T47D (cell line): ENCODE measurements at regions not wholly inside any gene's neighbourhood (a gene's known extent, or its start where the extent isn't known, plus 50 kb on each side); places are given as distances from the start of the nearest gene placed in this dataset.
"Not testable (repeated sequence)": the region's sequence is repeated elsewhere in the genome, so short reads cannot be mapped to it uniquely, and the experiment has no call there.

Source experiments
- DNase-seq, 2 experiments: peaks; one replicate each; pipeline versions ENCODE4 v3.0.0 to v3.0.0-alpha.2; 2011 to 2012; ENCODE audit warnings: low read depth in 1 of 2, low spot score in 1 of 2
- JUND ChIP-seq: IDR thresholded peaks from 2 replicates; pipeline ENCODE4 v1.6.1; 2012; ENCODE audit warnings: low read depth
- in situ Hi-C: cut with HindIII; loops from 2 replicates; pipeline ENCODE4 v1.10.0; 2016; ENCODE audit warnings: low sequenced_read_pairs, low pct_unique_long_range_greater_than_20kb

- TF ChIP-seq JUND = no peak
- in situ Hi-C loops = no loop called here
- peak in 1 of 2 experiments; percentile 34 for DNase-seq
Observed at GRCh38 chr3:170802164-170803151, 67.5 kb downstream of the RPL22L1 start.

DNA sequence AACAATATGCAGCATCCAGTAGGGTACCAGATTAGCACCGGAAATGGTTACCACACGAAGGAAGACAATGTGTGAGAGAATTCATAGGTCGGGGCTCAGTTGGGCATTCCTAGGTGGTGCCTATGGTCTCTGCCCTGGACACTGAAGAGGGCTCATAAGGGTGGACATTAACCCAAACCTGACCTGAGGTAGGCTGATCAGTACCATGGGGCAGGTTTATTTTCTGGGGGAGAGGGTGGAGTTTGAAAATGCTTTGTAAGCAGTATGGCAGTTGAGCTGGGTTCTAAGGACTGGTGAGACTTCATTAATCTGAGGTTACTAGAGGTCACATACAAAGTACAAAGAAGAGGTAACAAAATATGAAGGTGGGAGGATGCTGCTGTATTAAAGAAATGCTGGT, 68.4 kb downstream of the RPL22L1 start:
- in situ Hi-C loops = no loop called here
- no peak for TF ChIP-seq JUND

DNA sequence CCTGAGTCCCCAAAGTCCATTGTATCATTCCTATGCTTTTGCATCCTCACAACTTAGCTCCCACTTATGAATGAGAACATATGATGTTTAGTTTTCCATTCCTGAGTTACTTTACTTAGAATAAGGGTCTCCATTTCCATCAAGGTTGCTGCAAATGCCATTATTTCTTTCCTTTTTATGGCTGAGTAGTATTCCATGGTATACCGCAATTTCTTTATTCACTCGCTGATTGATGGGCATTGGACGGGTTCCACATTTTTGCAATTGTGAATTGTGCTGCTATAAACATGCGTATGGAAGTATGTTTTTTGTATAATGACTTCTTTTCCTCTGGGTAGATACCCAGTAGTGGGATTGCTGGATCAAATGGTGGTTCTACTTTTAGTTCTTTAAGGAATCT, 69.7 kb downstream of the RPL22L1 start:
- in situ Hi-C loops, DNase-seq: not testable (repeated sequence)

More for the DNA sequence above, 68.4 kb downstream of the RPL22L1 start:
- no peak for DNase-seq

- no peak for TF ChIP-seq JUND
- no peak for DNase-seq
- in situ Hi-C loops = no loop called here
Observed at GRCh38 chr3:170799009-170799408, 71.0 kb downstream of the RPL22L1 start.

- DNase-seq = no peak
- in situ Hi-C loops = no loop called here
- no peak for TF ChIP-seq JUND
Observed at GRCh38 chr3:170797685-170798084, 72.3 kb downstream of the RPL22L1 start.

- no peak for TF ChIP-seq JUND
- in situ Hi-C loops = no loop called here
- no peak for DNase-seq
Observed at GRCh38 chr3:170792471-170792870, 77.5 kb downstream of the RPL22L1 start.

GRCh38 chr3:170790647-170791046, 79.3 kb downstream of the RPL22L1 start:
- no peak for TF ChIP-seq JUND
- in situ Hi-C loops = no loop called here

GRCh38 chr3:170787464-170787863, 82.5 kb downstream of the RPL22L1 start:
- no peak for DNase-seq
- in situ Hi-C loops = no loop called here
- TF ChIP-seq JUND = no peak

More at GRCh38 chr3:170790647-170791046, 79.3 kb downstream of the RPL22L1 start:
- DNase-seq = no peak

- in situ Hi-C loops = no loop called here
- DNase-seq = no peak
- TF ChIP-seq JUND = no peak
Observed at GRCh38 chr3:170785454-170785853, 84.5 kb downstream of the RPL22L1 start.

DNA sequence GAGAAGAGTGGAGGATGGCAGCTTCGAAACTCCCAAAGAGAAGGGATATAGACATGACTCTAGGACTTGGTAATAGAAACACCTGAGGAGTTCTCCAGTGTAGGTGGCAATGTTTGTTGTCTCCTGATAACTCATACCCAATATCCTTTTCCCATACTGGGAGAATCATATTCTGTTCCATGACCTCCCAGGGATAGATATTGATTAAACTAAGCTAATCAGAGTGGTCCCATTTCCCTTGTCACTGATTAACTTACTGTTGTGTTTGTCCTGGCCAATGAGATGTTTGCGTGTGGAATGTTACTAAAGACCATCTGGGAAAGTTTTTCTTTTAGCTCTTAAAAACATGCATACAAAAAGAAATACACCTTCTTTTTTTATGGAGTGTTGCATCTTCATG, 85.6 kb downstream of the RPL22L1 start:
- in situ Hi-C loops = no loop called here
- no peak for TF ChIP-seq JUND
- no peak for DNase-seq

GRCh38 chr3:170780955-170781354, 89.0 kb downstream of the RPL22L1 start:
- peak in 1 of 2 experiments; percentile 30 for DNase-seq
- in situ Hi-C loops = no loop called here
- no peak for TF ChIP-seq JUND

DNA sequence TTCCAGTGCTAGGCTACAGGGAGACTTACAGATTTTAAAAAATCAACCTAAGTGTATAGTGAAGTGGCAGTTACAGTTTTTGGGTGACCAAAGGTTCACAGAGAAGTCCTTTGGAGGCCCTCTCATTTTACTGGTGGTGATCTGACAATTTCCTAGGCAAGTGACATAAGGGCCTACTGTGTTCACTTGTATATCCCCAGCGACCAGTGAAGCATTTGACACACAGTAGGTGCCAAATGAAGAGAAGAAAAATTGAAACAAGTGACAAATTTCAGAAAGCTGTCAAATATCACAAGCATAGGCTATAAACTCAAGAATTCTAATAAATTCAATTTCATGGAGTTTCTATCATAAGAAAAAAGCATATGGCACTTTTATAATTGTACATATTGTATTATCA, 89.5 kb downstream of the RPL22L1 start:
- DNase-seq = no peak
- in situ Hi-C loops = no loop called here

More for the DNA sequence above, 89.5 kb downstream of the RPL22L1 start:
- no peak for TF ChIP-seq JUND
